OCI-LY1 (cell line): ENCODE measurements at regions not wholly inside any gene's neighbourhood (a gene's known extent, or its start where the extent isn't known, plus 50 kb on each side); places are given as distances from the start of the nearest gene placed in this dataset.

Source experiments
- H2AFZ ChIP-seq: fragments of 200-600 bp; sonication (generic), shearing (Covaris generic); 2 replicates; pipeline ENCODE4 v1.6.0; 2014; ENCODE audit warnings: antibody characterized with exemption, mild to moderate bottlenecking, low read length
- H3F3A ChIP-seq: fragments of 200-600 bp; sonication (generic), shearing (Covaris generic); 2 replicates; pipeline ENCODE4 v1.6.0; 2014; ENCODE audit warnings: mild to moderate bottlenecking, antibody characterized with exemption, low read length, moderate library complexity; ENCODE audit not compliant: insufficient read depth
- H3K27ac ChIP-seq: fragments of 200-600 bp; sonication (generic); 2 replicates; pipeline ENCODE4 v1.5.1; 2014; ENCODE audit warnings: low read length, mixed run types, mild to moderate bottlenecking, low read depth; ENCODE audit not compliant: poor library complexity, severe bottlenecking
- H3K27me3 ChIP-seq: fragments of 200-600 bp; sonication (generic); 2 replicates; pipeline ENCODE4 v1.6.0; 2014; ENCODE audit warnings: antibody characterized with exemption, mild to moderate bottlenecking, low read length, moderate library complexity; ENCODE audit not compliant: insufficient read depth
- H3K36me3 ChIP-seq: fragments of 200-600 bp; sonication (generic); 2 replicates; pipeline ENCODE4 v1.6.1; 2014; ENCODE audit warnings: mild to moderate bottlenecking, antibody characterized with exemption, low read length, moderate library complexity, mixed read lengths; ENCODE audit not compliant: insufficient read depth
- H3K4me1 ChIP-seq: fragments of 200-600 bp; sonication (generic); 2 replicates; pipeline ENCODE4 v1.5.1; 2014; ENCODE audit warnings: mild to moderate bottlenecking, low read length, moderate library complexity; ENCODE audit not compliant: insufficient read depth, severe bottlenecking
- H3K4me2 ChIP-seq: fragments of 200-600 bp; sonication (generic), shearing (Covaris generic); 2 replicates; pipeline ENCODE4 v1.6.1; 2014; ENCODE audit warnings: low read length
- H3K4me3 ChIP-seq: fragments of 200-600 bp; sonication (generic); 2 replicates; pipeline ENCODE4 v1.5.1; 2014; ENCODE audit warnings: low read length, low read depth, mild to moderate bottlenecking, mixed read lengths; ENCODE audit not compliant: poor library complexity, severe bottlenecking
- H3K79me2 ChIP-seq: fragments of 200-600 bp; shearing (Covaris generic); 2 replicates; pipeline ENCODE4 v1.6.1; 2016; ENCODE audit warnings: mixed run types, low read length, mixed read lengths; ENCODE audit not compliant: insufficient read depth
- H3K9ac ChIP-seq: fragments of 200-600 bp; sonication (generic), shearing (Covaris generic); 2 replicates; pipeline ENCODE4 v1.6.1; 2014; ENCODE audit warnings: mild to moderate bottlenecking, low read length, mixed read lengths
- H3K9me2 ChIP-seq: fragments of 200-600 bp; sonication (generic), shearing (Covaris generic); 2 replicates; pipeline ENCODE4 v1.6.1; 2014; ENCODE audit warnings: low read depth, mild to moderate bottlenecking, low read length, mixed read lengths
- H3K9me3 ChIP-seq: fragments of 200-600 bp; shearing (Covaris generic); 2 replicates; pipeline ENCODE4 v1.6.1; 2014; ENCODE audit warnings: low read length, mixed read lengths
- H4K20me1 ChIP-seq: fragments of 200-600 bp; sonication (generic), shearing (Covaris generic); 2 replicates; pipeline ENCODE4 v1.6.0; 2016; ENCODE audit warnings: mild to moderate bottlenecking, low read length; ENCODE audit not compliant: insufficient read depth
- EZH2 ChIP-seq: fragments of 200-600 bp; sonication (generic), shearing (Covaris generic); IDR thresholded peaks from 2 replicates; pipeline ENCODE4 v1.8.0; 2017; ENCODE audit warnings: borderline replicate concordance, mixed run types, mild to moderate bottlenecking, antibody characterized with exemption, low read length, moderate library complexity, mixed read lengths
- TF ChIP-seq, protein P1 (sequence below): fragments of 200-600 bp; sonication (generic), shearing (Covaris generic); IDR thresholded peaks from 2 replicates; pipeline ENCODE4 v1.5.1; 2017; ENCODE audit warnings: mild to moderate bottlenecking, antibody characterized with exemption, low read length, moderate library complexity, mixed read lengths

DNA sequence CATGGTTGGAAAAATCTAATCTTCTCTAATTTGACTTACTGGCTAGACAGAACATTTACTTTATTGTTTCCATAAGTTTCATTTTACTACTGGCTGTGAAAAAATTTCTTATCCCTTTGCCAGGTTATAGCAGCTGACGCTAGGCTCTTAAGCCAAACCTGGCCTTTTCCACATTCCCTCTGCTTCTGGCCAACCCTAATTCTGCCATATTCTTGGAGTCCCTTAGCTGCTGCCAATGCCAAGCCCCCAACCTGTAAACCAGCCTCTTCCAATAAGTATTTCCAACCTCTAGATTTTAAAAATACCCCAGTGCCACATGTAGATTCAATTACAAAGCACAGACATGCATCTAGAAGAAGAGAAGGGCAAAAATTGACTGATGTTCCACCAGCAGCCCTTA is 452.3 kb upstream of the MEX3C start:
- no peaks in the 10 kb centered on the region for H3K36me3 ChIP-seq
- no peak overlapping the region for H3K9ac ChIP-seq
- no peaks in the 10 kb centered on the region for H4K20me1 ChIP-seq
- no peak overlapping the region for H3K4me3 ChIP-seq
- no peak overlapping the region for H3K27ac ChIP-seq
- H3K27me3 ChIP-seq, result no peaks in the 10 kb centered on the region
- no peak overlapping the region for H2AFZ ChIP-seq
- TF ChIP-seq EZH2, result no peak
- TF ChIP-seq, protein P1, sequence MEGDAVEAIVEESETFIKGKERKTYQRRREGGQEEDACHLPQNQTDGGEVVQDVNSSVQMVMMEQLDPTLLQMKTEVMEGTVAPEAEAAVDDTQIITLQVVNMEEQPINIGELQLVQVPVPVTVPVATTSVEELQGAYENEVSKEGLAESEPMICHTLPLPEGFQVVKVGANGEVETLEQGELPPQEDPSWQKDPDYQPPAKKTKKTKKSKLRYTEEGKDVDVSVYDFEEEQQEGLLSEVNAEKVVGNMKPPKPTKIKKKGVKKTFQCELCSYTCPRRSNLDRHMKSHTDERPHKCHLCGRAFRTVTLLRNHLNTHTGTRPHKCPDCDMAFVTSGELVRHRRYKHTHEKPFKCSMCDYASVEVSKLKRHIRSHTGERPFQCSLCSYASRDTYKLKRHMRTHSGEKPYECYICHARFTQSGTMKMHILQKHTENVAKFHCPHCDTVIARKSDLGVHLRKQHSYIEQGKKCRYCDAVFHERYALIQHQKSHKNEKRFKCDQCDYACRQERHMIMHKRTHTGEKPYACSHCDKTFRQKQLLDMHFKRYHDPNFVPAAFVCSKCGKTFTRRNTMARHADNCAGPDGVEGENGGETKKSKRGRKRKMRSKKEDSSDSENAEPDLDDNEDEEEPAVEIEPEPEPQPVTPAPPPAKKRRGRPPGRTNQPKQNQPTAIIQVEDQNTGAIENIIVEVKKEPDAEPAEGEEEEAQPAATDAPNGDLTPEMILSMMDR, result no peak
- no peaks in the 10 kb centered on the region for H3K79me2 ChIP-seq
- H3K9me3 ChIP-seq, result no peaks in the 10 kb centered on the region
- no peaks in the 10 kb centered on the region for H3K9me2 ChIP-seq
- H3K4me2 ChIP-seq, result no peak overlapping the region
- H3K4me1 ChIP-seq, result no peaks in the 10 kb centered on the region
- no peaks in the 10 kb centered on the region for H3F3A ChIP-seq

DNA sequence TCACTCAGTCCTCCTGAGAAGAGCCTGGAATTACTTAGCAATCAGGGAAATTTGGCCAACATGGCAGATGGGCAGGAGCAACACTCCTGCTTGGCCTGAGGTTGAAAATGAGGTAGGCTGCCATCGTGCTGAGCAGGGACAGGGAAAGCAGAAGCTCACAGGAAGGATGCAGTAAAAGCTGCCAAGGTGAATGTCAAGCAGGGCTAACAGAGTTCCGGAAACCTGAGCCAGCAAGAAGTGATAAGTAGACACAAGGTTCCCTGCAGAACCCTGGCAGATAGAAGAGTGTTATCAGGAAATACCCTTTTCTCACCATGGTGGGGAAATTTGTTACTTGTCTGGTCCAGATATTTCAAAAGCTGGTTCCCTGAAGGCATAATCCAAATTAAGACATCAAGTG is 454.3 kb upstream of the MEX3C start:
- Histone ChIP-seq H3K27me3 (no peaks in the 10 kb centered on the region), H3K4me3 (no peak overlapping the region), H3K9ac (no peak overlapping the region), H4K20me1 (no peaks in the 10 kb centered on the region), H3K36me3 (no peaks in the 10 kb centered on the region), H3K4me1 (no peaks in the 10 kb centered on the region), H3K79me2 (no peaks in the 10 kb centered on the region), H3K4me2 (no peak overlapping the region), H2AFZ (no peak overlapping the region), H3K27ac (no peak overlapping the region), H3F3A (no peaks in the 10 kb centered on the region), H3K9me3 (no peaks in the 10 kb centered on the region), H3K9me2 (no peaks in the 10 kb centered on the region)
- TF ChIP-seq, protein P1, result no peak
- no peak for TF ChIP-seq EZH2

DNA sequence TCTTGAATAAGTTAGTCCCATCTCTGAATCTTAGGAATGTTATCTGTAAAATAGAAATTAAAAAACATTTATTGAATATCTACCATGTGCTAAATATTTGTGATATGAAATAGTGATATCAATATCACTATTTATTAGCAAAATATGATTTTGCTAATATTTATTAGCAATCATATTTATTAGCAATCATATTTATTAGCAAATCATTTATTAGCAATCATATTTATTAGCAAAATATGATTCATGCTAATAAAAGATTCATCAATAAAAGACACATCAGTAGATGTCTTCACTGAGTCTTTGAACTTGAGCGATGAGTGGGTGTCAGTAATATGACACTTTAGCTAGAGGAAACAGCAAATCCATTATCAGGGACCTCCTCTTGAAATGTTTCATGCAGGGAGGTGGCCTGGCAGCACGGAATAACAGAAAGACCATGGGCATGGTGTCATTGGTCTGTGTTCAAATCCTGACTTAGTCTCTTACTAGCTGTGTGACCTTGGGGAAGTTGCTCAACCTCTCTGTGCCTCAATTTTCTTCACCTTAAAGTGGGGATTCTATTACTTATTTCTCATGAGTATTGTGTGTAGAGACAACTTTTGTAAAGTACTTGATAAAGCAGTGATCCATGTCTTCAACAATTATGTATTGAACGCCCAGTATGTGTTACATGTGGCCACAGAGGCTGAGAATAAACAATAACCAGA is 456.2 kb upstream of the MEX3C start:
- H4K20me1 ChIP-seq, result no peaks in the 10 kb centered on the region
- H3K9me2 ChIP-seq, result no peaks in the 10 kb centered on the region
- no peaks in the 10 kb centered on the region for H3K4me1 ChIP-seq
- no peaks in the 10 kb centered on the region for H3K9me3 ChIP-seq
- H3K4me2 ChIP-seq, result no peak overlapping the region
- H3K4me3 ChIP-seq, result no peak overlapping the region
- H3F3A ChIP-seq, result no peaks in the 10 kb centered on the region
- H3K27ac ChIP-seq, result no peak overlapping the region
- TF ChIP-seq, protein P1, result no peak
- no peak for TF ChIP-seq EZH2
- no peaks in the 10 kb centered on the region for H3K79me2 ChIP-seq
- no peak overlapping the region for H2AFZ ChIP-seq
- H3K36me3 ChIP-seq, result no peaks in the 10 kb centered on the region
- no peaks in the 10 kb centered on the region for H3K27me3 ChIP-seq
- H3K9ac ChIP-seq, result no peak overlapping the region
